Astrocyte (in vitro differentiated cells and primary cell): ENCODE measurements at regions not wholly inside any gene's neighbourhood (a gene's known extent, or its start where the extent isn't known, plus 50 kb on each side); places are given as distances from the start of the nearest gene placed in this dataset.

Experiments used
- DNase-seq: peaks from one replicate; pipeline ENCODE4 v3.0.0-alpha.2; 2010; ENCODE audit warnings: low read depth
- FAIRE-seq: peaks from 2 replicates; lab custom pipeline; 2011; peaks lifted over from hg19 to GRCh38; lab: Jason Lieb, UNC
- H2AFZ ChIP-seq: 2 replicates; pipeline ENCODE4 v1.6.0; 2012; ENCODE audit warnings: low read depth, low read length, inconsistent platforms
- H3K27ac ChIP-seq: 2 replicates; pipeline ENCODE4 v1.5.1; 2011; ENCODE audit warnings: low read depth, low read length, inconsistent platforms
- H3K27me3 ChIP-seq: 2 replicates; pipeline ENCODE4 v1.6.0; 2011; ENCODE audit warnings: low read length, inconsistent platforms; ENCODE audit not compliant: insufficient read depth
- H3K36me3 ChIP-seq: 2 replicates; pipeline ENCODE4 v1.5.1; 2011; ENCODE audit warnings: low read length, inconsistent platforms; ENCODE audit not compliant: insufficient read depth
- H3K4me1 ChIP-seq: 2 replicates; pipeline ENCODE4 v1.5.1; 2011; ENCODE audit warnings: low read length, inconsistent platforms; ENCODE audit not compliant: insufficient read depth
- H3K4me2 ChIP-seq: 2 replicates; pipeline ENCODE4 v1.6.0; 2012; ENCODE audit warnings: low read length, inconsistent platforms
- H3K4me3 ChIP-seq: 2 replicates; pipeline ENCODE4 v1.5.1; 2011; ENCODE audit warnings: low read depth, mild to moderate bottlenecking, low read length, inconsistent platforms; ENCODE audit not compliant: insufficient read depth
- H3K79me2 ChIP-seq: 2 replicates; pipeline ENCODE4 v1.6.0; 2012; ENCODE audit warnings: mild to moderate bottlenecking, low read length, inconsistent platforms; ENCODE audit not compliant: insufficient read depth
- H3K9ac ChIP-seq: 2 replicates; pipeline ENCODE4 v1.6.0; 2012; ENCODE audit warnings: mild to moderate bottlenecking, low read length, inconsistent platforms
- H3K9me3 ChIP-seq: 2 replicates; pipeline ENCODE4 v1.5.1; 2012; ENCODE audit warnings: low read depth, mild to moderate bottlenecking, low read length, inconsistent platforms; ENCODE audit not compliant: insufficient read depth
- H4K20me1 ChIP-seq: 2 replicates; pipeline ENCODE4 v1.6.0; 2012; ENCODE audit warnings: low read length, inconsistent platforms; ENCODE audit not compliant: insufficient read depth
- H3K27ac Mint-ChIP-seq: one replicate; pipeline ENCODE4 v1.8.0; 2021; ENCODE audit warnings: mild to moderate bottlenecking, mixed read lengths; ENCODE audit not compliant: unreplicated experiment
- H3K27me3 Mint-ChIP-seq: one replicate; pipeline ENCODE4 v1.8.0; 2021; ENCODE audit warnings: low read depth, mixed read lengths; ENCODE audit not compliant: unreplicated experiment
- H3K36me3 Mint-ChIP-seq: one replicate; pipeline ENCODE4 v1.8.0; 2021; ENCODE audit warnings: low read depth, mixed read lengths; ENCODE audit not compliant: unreplicated experiment
- H3K4me1 Mint-ChIP-seq: one replicate; pipeline ENCODE4 v1.8.0; 2021; ENCODE audit warnings: low read depth, mixed read lengths; ENCODE audit not compliant: unreplicated experiment
- H3K4me3 Mint-ChIP-seq: one replicate; pipeline ENCODE4 v1.8.0; 2021; ENCODE audit warnings: mild to moderate bottlenecking, moderate library complexity, mixed read lengths; ENCODE audit not compliant: unreplicated experiment
- H3K9me3 Mint-ChIP-seq: one replicate; pipeline ENCODE4 v1.8.0; 2021; ENCODE audit warnings: mild to moderate bottlenecking, mixed read lengths; ENCODE audit not compliant: unreplicated experiment
- CTCF ChIP-seq: IDR thresholded peaks from 2 replicates; pipeline ENCODE4 v1.5.1; 2011; ENCODE audit warnings: low read depth, mild to moderate bottlenecking, inconsistent platforms, low read length, moderate library complexity; ENCODE audit not compliant: insufficient read depth
- EZH2 ChIP-seq: IDR thresholded peaks from 2 replicates; pipeline ENCODE4 v1.6.1; 2012; ENCODE audit warnings: mild to moderate bottlenecking, low read length, inconsistent platforms; ENCODE audit not compliant: insufficient read depth

- H3K4me3 ChIP-seq: no peak overlapping the region
- Mint-ChIP-seq H3K4me3 (no peak overlapping the region), H3K4me1 (no peaks in the 10 kb centered on the region), H3K9me3 (peaks cover 2% of the 10 kb centered on the region), H3K27me3 (peaks cover 30% of the 10 kb centered on the region), H3K27ac (peak overlapping the region; percentile 53), H3K36me3 (no peaks in the 10 kb centered on the region)
- H3K4me2 ChIP-seq: peak overlapping the region; percentile 54
- peaks cover 21% of the 10 kb centered on the region for H3K4me1 ChIP-seq
- no peak for TF ChIP-seq CTCF
- no peak for TF ChIP-seq EZH2
- no peaks in the 10 kb centered on the region for H4K20me1 ChIP-seq
- H3K9me3 ChIP-seq: no peaks in the 10 kb centered on the region
- peaks cover 11% of the 10 kb centered on the region for H3K27me3 ChIP-seq
- H3K36me3 ChIP-seq: no peaks in the 10 kb centered on the region
- DNase-seq (no peak), FAIRE-seq (no peak)
- no peak overlapping the region for H3K27ac ChIP-seq
- peak overlapping the region; percentile 5 for H3K9ac ChIP-seq
- H2AFZ ChIP-seq: no peak overlapping the region
- H3K79me2 ChIP-seq: no peaks in the 10 kb centered on the region
Observed at GRCh38 chr1:212513586-212513985, 80.9 kb downstream of the NENF start.

GRCh38 chr1:212514056-212514614, 81.4 kb downstream of the NENF start:
- Histone ChIP-seq H3K36me3 (no peaks in the 10 kb centered on the region), H3K4me1 (peaks cover 24% of the 10 kb centered on the region), H3K4me3 (no peak overlapping the region), H3K4me2 (peak overlapping the region; percentile 54), H3K9me3 (no peaks in the 10 kb centered on the region), H2AFZ (peak overlapping the region; percentile 43), H3K79me2 (no peaks in the 10 kb centered on the region), H3K27me3 (peaks cover 11% of the 10 kb centered on the region), H4K20me1 (no peaks in the 10 kb centered on the region), H3K27ac (no peak overlapping the region), H3K9ac (peak overlapping the region; percentile 5)
- H3K36me3 Mint-ChIP-seq: no peaks in the 10 kb centered on the region
- H3K4me3 Mint-ChIP-seq: no peak overlapping the region
- DNase-seq (peak; percentile 58), FAIRE-seq (no peak)
- TF ChIP-seq EZH2: peak; percentile 62
- TF ChIP-seq CTCF: no peak
- no peaks in the 10 kb centered on the region for H3K4me1 Mint-ChIP-seq
- peaks cover 30% of the 10 kb centered on the region for H3K27me3 Mint-ChIP-seq
- H3K27ac Mint-ChIP-seq: no peak overlapping the region
- H3K9me3 Mint-ChIP-seq: no peaks in the 10 kb centered on the region

- H3K9me3 Mint-ChIP-seq: no peaks in the 10 kb centered on the region
- no peaks in the 10 kb centered on the region for H3K4me1 Mint-ChIP-seq
- Histone ChIP-seq H3K4me3 (no peak overlapping the region), H3K9ac (no peak overlapping the region), H3K79me2 (no peaks in the 10 kb centered on the region), H3K4me1 (peaks cover 24% of the 10 kb centered on the region), H3K27me3 (peaks cover 11% of the 10 kb centered on the region), H2AFZ (peak overlapping the region; percentile 43), H3K36me3 (no peaks in the 10 kb centered on the region), H3K4me2 (peak overlapping the region; percentile 54), H4K20me1 (no peaks in the 10 kb centered on the region), H3K9me3 (no peaks in the 10 kb centered on the region), H3K27ac (no peak overlapping the region)
- TF ChIP-seq EZH2 (no peak), CTCF (no peak)
- FAIRE-seq (no peak), DNase-seq (no peak)
- no peaks in the 10 kb centered on the region for H3K36me3 Mint-ChIP-seq
- H3K27me3 Mint-ChIP-seq: peaks cover 30% of the 10 kb centered on the region
- no peak overlapping the region for H3K4me3 Mint-ChIP-seq
- no peak overlapping the region for H3K27ac Mint-ChIP-seq
Observed at GRCh38 chr1:212514782-212515181, 82.1 kb downstream of the NENF start.
